ENCODE measurements at regions not wholly inside any gene's neighbourhood (a gene's known extent, or its start where the extent isn't known, plus 50 kb on each side); places are given as distances from the start of the nearest gene placed in this dataset.

- no peak for DNase-seq
Measured at GRCh38 chr1:61627365-61627764, 97.6 kb downstream of the TM2D1 start.

GRCh38 chr1:61626816-61627215 is 98.1 kb downstream of the TM2D1 start:
- DNase-seq: no peak

- no peak for DNase-seq
Measured at GRCh38 chr1:61623852-61624251, 101.1 kb downstream of the TM2D1 start.

- DNase-seq: no peak
Measured at GRCh38 chr1:61620536-61620935, 104.4 kb downstream of the TM2D1 start.

- no peak for DNase-seq
Measured at GRCh38 chr1:61618755-61619154, 106.2 kb downstream of the TM2D1 start.

- DNase-seq: no peak
Measured at GRCh38 chr1:61618193-61618592, 106.7 kb downstream of the TM2D1 start.

GRCh38 chr1:61616830-61617229 is 108.1 kb downstream of the TM2D1 start:
- no peak for DNase-seq

- DNase-seq: no peak
Measured at GRCh38 chr1:61612602-61613001, 112.3 kb downstream of the TM2D1 start.

GRCh38 chr1:61609040-61609439 is 115.9 kb downstream of the TM2D1 start:
- DNase-seq: no peak

GRCh38 chr1:61607448-61607847 is 117.5 kb downstream of the TM2D1 start:
- no peak for DNase-seq

- no peak for DNase-seq
Measured at GRCh38 chr1:61606448-61607312, 118.3 kb downstream of the TM2D1 start.

GRCh38 chr1:61605607-61606321 is 119.2 kb downstream of the TM2D1 start:
- no peak for DNase-seq

GRCh38 chr1:61604684-61605083 is 120.3 kb downstream of the TM2D1 start:
- DNase-seq: no peak

GRCh38 chr1:61604261-61604660 is 120.7 kb downstream of the TM2D1 start:
- no peak for DNase-seq

GRCh38 chr1:61602663-61603062 is 122.3 kb downstream of the TM2D1 start:
- DNase-seq: no peak

- no peak for DNase-seq
Measured at GRCh38 chr1:61597601-61598000, 127.3 kb downstream of the TM2D1 start.

- no peak for DNase-seq
Measured at GRCh38 chr1:61593331-61593730, 131.6 kb downstream of the TM2D1 start.

- no peak for DNase-seq
Measured at GRCh38 chr1:61591351-61591750, 133.6 kb downstream of the TM2D1 start.

GRCh38 chr1:61588736-61589672 is 135.9 kb downstream of the TM2D1 start:
- DNase-seq: peak; percentile 37

- no peak for DNase-seq
Measured at GRCh38 chr1:61585714-61586113, 139.2 kb downstream of the TM2D1 start.

- DNase-seq: no peak
Measured at GRCh38 chr1:61583703-61584102, 141.2 kb downstream of the TM2D1 start.

GRCh38 chr1:61581251-61581650 is 143.7 kb downstream of the TM2D1 start:
- DNase-seq: no peak

- DNase-seq: no peak
Measured at GRCh38 chr1:61580417-61580816, 144.5 kb downstream of the TM2D1 start.

All from CD4-positive, alpha-beta T cell treated with Interleukin-4 for 4 hours (primary cell).